GM10266 (cell line): ENCODE measurements at regions not wholly inside any gene's neighbourhood (a gene's known extent, or its start where the extent isn't known, plus 50 kb on each side); places are given as distances from the start of the nearest gene placed in this dataset.

Experiments
- DNase-seq: peaks from one replicate; pipeline ENCODE4 v3.0.0; 2012; ENCODE audit errors: extremely low spot score
- TF ChIP-seq, protein P1 (sequence below): IDR thresholded peaks from 2 replicates; pipeline ENCODE4 v1.5.1; 2012; ENCODE audit warnings: mild to moderate bottlenecking, low read depth; ENCODE audit not compliant: control insufficient read depth, insufficient read depth; ENCODE audit errors: missing control alignments

- TF ChIP-seq, protein P1, sequence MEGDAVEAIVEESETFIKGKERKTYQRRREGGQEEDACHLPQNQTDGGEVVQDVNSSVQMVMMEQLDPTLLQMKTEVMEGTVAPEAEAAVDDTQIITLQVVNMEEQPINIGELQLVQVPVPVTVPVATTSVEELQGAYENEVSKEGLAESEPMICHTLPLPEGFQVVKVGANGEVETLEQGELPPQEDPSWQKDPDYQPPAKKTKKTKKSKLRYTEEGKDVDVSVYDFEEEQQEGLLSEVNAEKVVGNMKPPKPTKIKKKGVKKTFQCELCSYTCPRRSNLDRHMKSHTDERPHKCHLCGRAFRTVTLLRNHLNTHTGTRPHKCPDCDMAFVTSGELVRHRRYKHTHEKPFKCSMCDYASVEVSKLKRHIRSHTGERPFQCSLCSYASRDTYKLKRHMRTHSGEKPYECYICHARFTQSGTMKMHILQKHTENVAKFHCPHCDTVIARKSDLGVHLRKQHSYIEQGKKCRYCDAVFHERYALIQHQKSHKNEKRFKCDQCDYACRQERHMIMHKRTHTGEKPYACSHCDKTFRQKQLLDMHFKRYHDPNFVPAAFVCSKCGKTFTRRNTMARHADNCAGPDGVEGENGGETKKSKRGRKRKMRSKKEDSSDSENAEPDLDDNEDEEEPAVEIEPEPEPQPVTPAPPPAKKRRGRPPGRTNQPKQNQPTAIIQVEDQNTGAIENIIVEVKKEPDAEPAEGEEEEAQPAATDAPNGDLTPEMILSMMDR: no peak
- no peak for DNase-seq
These were observed 50.0 kb upstream of the TRPM1 start for GRCh38 chr15:31151301-31152233.

- TF ChIP-seq, protein P1: no peak
- no peak for DNase-seq
These were observed 52.0 kb upstream of the TRPM1 start for GRCh38 chr15:31153531-31153930.

GRCh38 chr15:31155151-31155550 is 53.6 kb upstream of the TRPM1 start:
- TF ChIP-seq, protein P1: no peak
- no peak for DNase-seq

- TF ChIP-seq, protein P1: no peak
- DNase-seq: no peak
These were observed 54.7 kb upstream of the TRPM1 start for GRCh38 chr15:31156226-31156625.

DNA sequence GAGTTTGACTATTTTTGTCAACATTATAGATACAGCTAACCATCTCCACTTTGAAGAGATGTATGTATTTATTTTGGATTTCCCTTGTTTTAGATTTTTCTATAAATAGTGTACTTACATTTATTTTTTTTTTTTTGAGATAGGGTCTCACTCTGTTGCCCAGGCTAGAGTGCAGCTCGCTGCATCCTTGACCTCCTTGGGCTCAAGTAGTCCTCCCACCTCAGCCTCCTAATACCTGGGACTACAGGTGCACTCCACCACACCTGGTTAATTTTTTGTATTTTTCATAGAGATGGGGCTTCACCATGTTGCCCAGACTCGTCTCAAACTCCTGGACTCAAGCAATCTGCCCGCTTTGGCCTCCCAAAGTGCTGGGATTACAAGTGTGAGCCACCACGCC is 55.3 kb upstream of the TRPM1 start:
- DNase-seq: no peak
- TF ChIP-seq, protein P1: no peak

DNA sequence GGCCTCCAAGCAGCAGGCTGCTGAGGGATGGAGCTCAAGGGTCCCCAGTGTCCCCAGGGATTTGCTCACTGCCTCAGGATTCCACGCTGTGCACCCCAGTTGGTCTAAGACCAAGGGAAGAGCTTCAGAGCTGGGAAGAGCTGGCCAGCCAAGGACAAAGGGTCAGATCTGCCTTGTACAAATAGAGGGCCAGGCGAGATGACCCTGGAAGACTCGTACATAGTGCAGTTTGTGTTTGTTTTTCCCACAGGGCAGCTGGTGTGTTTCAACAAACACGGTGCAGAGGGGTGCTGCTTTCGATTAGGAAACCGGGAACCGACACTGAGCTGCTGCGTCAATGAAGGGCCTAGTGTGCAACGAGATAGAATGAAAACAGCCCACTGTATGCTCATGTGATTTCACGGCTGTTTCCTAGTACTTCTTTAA is 56.1 kb upstream of the TRPM1 start:
- no peak for DNase-seq
- TF ChIP-seq, protein P1: no peak
